ENCODE measurements at regions not wholly inside any gene's neighbourhood (a gene's known extent, or its start where the extent isn't known, plus 50 kb on each side); places are given as distances from the start of the nearest gene placed in this dataset.

GRCh38 chr5:14011089-14012020 is 66.9 kb upstream of the DNAH5 start:
- no peak for TF ChIP-seq CTCF (IDR thresholded peaks at IDR 0.05; ENCODE audit: low read depth, low read length, missing control alignments)
- H3K4me3 ChIP-seq (replicated peaks; ENCODE audit: low read depth, low read length): peak overlapping the region; percentile 74
- peak; percentile 52 for DNase-seq (ENCODE audit: extremely low read depth, low read depth)

GRCh38 chr5:14009575-14009974 is 65.1 kb upstream of the DNAH5 start:
- DNase-seq (ENCODE audit: extremely low read depth, low read depth): no peak
- H3K4me3 ChIP-seq (replicated peaks; ENCODE audit: low read depth, low read length): no peak overlapping the region

GRCh38 chr5:14008819-14009311 is 64.4 kb upstream of the DNAH5 start:
- no peak for DNase-seq (ENCODE audit: extremely low read depth, low read depth)
- TF ChIP-seq CTCF (IDR thresholded peaks at IDR 0.05; ENCODE audit: low read depth, low read length, missing control alignments): no peak
- H3K4me3 ChIP-seq (replicated peaks; ENCODE audit: low read depth, low read length): no peak overlapping the region

More at GRCh38 chr5:14009575-14009974, 65.1 kb upstream of the DNAH5 start:
- TF ChIP-seq CTCF (IDR thresholded peaks at IDR 0.05; ENCODE audit: low read depth, low read length, missing control alignments): no peak

- H3K4me3 ChIP-seq (replicated peaks; ENCODE audit: low read depth, low read length): no peak overlapping the region
- TF ChIP-seq CTCF (IDR thresholded peaks at IDR 0.05; ENCODE audit: low read depth, low read length, missing control alignments): no peak
- DNase-seq (ENCODE audit: extremely low read depth, low read depth): no peak
Measured at GRCh38 chr5:14006823-14007520, 62.5 kb upstream of the DNAH5 start.

- no peak for TF ChIP-seq CTCF (IDR thresholded peaks at IDR 0.05; ENCODE audit: low read depth, low read length, missing control alignments)
- DNase-seq (ENCODE audit: extremely low read depth, low read depth): no peak
- no peak overlapping the region for H3K4me3 ChIP-seq (replicated peaks; ENCODE audit: low read depth, low read length)
Measured at GRCh38 chr5:14004598-14005394, 60.3 kb upstream of the DNAH5 start.

- H3K4me3 ChIP-seq (replicated peaks; ENCODE audit: low read depth, low read length): no peak overlapping the region
- no peak for TF ChIP-seq CTCF (IDR thresholded peaks at IDR 0.05; ENCODE audit: low read depth, low read length, missing control alignments)
- no peak for DNase-seq (ENCODE audit: extremely low read depth, low read depth)
Measured at GRCh38 chr5:14003936-14004335, 59.4 kb upstream of the DNAH5 start.
